Thyroid gland (tissue), 4 donors: ENCODE measurements at regions not wholly inside any gene's neighbourhood (a gene's known extent, or its start where the extent isn't known, plus 50 kb on each side); places are given as distances from the start of the nearest gene placed in this dataset.

ENCODE experiments used
- CTCF ChIP-seq, 6 experiments: fragments of 200-600 bp in 3 of 6; fragments of 450-650 bp in 3 of 6; sonication (generic) in 3 of 6; IDR thresholded peaks; one replicate each; pipeline ENCODE4 v1.5.1; 2016 to 2019; ENCODE audit warnings: antibody characterized with exemption in 6 of 6, mild to moderate bottlenecking in 2 of 6, inconsistent platforms in 1 of 6, moderate library complexity in 1 of 6
- POLR2A ChIP-seq, 2 donors: fragments of 450-650 bp; IDR thresholded peaks; one replicate each; pipeline ENCODE4 v1.6.1; 2017; ENCODE audit warnings: antibody characterized with exemption in 2 of 2, mild to moderate bottlenecking in 2 of 2, moderate library complexity in 1 of 2

- TF ChIP-seq POLR2A (IDR thresholded peaks at IDR 0.05), result no peak
- TF ChIP-seq CTCF (IDR thresholded peaks at IDR 0.05), result no peak
These were observed 406.5 kb upstream of the GJE1 start for GRCh38 chr6:141726248-141726647.
